Loucy (cell line): ENCODE measurements at regions not wholly inside any gene's neighbourhood (a gene's known extent, or its start where the extent isn't known, plus 50 kb on each side); places are given as distances from the start of the nearest gene placed in this dataset.

ENCODE experiments used
- CTCF ChIP-seq: fragments of 200-600 bp; sonication (generic); conservative IDR thresholded peaks from 2 replicates; pipeline ENCODE4 v1.5.1; 2014; ENCODE audit warnings: mild to moderate bottlenecking, antibody characterized with exemption, low read length
- EZH2phosphoT487 ChIP-seq: fragments of 200-600 bp; IDR thresholded peaks from 2 replicates; pipeline ENCODE4 v1.6.1; 2018; ENCODE audit warnings: antibody characterized with exemption, mild to moderate bottlenecking, moderate library complexity, borderline replicate concordance

DNA sequence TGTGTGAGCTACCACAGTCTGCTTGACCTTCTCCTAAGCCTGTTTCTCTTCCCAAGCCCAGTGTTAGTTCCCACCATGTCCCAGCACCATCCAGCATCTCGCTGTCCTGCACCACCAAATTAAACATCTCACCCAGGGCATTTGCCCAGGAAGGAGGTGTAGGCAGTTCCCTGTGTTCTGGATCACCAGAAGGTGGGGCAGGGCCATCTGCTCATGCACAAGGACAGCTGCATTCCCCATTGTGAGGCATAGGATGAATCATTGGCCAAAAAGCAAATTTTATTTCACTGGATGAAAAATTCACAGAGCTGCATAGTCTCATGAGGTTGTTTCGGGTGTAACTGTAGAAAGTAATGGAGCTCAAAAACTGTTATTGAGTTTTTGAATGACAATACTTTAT, 89.5 kb upstream of the GRIA1 start:
- TF ChIP-seq CTCF (no peak), EZH2phosphoT487 (no peak)
